SKM-1 (cell line): ENCODE measurements at regions not wholly inside any gene's neighbourhood (a gene's known extent, or its start where the extent isn't known, plus 50 kb on each side); places are given as distances from the start of the nearest gene placed in this dataset.

Experiments used
- DNase-seq: peaks from one replicate; lab custom pipeline; 2025; ENCODE audit not compliant: unreplicated experiment; lab: John Stamatoyannopoulos, UW

DNA sequence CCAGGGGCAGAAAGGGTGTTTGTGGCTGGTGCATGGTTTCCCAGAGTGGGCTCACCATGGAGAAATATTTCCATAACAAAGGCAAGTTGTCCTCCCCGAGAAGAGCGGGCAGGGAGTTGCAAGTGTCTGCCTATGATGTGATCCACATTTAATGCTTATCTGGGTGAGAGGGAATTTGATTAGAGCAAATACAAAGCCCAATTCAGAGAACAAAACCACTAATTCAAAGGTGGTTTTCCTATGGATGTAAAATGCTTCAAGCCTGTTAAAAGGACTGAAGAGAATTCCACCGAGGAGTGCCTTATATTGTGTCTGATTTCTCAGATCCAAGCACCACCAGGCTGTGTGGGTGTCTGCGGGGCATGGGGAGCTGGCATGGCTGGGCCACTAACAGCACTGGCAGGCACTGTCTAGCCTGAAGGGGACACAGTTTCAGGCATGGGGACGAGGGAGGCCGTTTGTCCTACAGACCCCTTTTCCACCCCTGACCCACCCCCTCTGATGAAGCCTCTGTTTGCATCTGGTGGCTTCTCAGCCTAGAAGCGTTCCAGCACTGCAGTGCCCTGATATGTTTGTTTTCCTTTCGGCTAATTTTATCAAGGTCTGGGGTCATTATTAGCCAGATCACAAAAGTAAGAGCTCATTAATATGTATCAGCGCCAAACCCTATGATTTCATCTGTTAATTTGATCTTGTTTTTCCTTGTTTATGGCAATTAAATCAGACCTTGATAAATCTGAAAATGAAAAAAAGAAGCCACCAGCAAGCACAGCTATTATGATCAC is 357.3 kb downstream of the HRH4 start:
- DNase-seq, result no peak

DNA sequence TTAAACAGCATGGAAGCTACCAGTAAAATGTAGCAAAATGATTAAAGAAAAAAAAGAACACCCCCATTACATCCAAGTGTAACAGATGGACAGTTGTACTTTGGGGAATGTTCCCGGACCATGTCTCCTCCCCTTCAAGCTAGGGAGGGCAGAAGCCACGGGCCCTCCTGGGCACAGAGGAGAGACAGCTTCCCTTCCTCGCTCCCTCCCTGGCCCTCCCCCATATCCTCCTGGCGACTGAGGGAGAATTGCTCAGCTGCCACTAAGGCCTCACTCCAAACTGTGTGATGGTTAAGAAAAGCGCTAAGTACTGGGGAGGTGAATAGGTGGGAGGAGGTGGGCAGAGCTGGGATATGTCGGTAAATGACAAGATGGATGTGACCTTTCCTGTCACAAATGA is 358.0 kb downstream of the HRH4 start:
- DNase-seq, result no peak

DNA sequence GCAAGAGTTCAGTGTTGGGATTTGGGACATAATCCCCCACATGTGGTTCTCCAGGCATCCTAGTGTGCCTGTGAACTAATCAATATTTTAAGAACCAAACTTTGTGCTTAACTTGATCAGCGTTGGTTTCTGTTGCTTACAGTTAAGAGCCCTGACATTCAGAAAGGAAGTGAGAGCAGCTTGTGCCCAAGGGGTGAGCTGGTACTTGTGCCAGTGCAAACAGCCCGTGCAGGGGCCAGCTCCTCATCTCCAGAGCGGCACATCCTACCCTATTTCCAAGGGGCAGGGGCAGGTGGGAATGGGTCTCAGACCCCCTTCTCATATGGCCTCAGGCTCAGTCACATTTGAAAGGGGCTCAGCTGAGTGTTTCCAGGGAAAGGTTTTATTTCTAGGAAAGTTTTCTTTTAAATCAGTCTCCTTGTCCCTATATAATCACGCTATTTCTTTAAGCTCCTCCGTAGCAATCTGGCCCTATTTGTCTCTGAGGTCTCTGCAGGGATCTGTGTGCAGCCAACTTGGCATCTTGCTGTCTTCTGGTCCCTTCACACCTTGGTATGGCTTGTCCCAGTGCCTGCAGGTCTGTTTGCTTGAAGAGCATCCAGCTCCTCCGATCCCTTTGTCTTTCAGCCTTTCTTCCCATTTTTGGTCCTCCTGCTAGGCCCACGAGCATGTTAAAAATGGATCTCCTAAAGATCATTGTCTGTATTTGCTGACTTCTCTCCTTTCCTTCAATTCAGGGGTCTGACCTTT is 358.9 kb downstream of the HRH4 start:
- no peak for DNase-seq

DNA sequence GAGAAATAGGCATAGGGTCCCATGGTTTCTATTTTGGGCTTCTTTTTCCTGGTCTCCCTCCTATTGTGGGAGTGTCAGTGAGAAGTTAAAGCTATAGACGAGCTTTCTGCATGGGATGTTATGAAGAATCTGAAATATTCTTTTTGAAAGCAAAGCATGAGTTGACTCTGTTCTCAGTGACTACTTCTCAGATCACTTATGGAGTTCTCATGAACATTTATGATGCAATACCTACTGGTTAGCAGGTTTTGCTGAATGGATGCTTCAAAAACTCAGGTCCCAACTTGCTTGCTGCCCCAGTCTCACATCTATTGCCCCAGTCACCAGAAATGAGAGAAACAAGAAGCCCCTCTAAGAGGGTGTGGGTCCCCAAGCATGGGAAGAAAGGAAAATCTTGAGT is 365.0 kb downstream of the HRH4 start:
- DNase-seq, result no peak

DNA sequence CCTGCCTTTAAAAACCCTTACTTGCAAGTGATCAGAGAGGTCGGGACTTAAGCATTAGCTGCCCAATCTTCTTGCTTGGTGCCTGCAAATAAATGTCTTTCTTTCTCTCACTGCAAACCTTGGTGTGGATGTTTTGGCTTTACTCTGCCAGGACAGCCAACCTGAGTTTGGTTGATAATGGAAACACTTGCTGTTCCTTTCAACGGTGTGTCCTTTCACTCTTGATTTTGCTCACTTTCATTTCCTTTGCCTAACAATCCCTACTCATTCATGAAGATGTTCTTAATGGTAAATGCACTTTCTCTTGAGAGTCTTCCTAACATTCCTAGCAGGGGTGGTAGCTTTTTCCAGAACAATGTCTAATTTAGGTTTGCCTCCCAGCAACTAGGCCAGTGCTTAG is 366.2 kb downstream of the HRH4 start:
- DNase-seq, result no peak

DNA sequence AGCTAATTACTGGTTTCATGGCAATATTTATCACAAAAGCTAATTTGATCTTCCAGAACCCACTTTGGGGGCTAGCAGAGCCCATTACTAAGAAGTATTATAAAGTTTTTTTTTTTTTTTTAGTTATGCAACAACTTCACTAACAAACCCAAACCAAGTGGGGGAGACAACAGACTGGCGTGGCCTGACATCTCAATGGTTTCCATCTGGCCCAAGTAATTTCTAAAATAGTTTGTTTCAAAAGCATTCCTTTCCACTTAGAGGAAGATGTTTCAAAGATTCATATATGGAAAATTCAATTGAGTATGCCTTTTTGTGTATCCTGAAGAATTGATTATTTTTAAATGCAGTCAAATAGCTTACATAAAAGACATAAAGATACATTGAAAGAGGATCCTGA is 367.1 kb downstream of the HRH4 start:
- no peak for DNase-seq

DNA sequence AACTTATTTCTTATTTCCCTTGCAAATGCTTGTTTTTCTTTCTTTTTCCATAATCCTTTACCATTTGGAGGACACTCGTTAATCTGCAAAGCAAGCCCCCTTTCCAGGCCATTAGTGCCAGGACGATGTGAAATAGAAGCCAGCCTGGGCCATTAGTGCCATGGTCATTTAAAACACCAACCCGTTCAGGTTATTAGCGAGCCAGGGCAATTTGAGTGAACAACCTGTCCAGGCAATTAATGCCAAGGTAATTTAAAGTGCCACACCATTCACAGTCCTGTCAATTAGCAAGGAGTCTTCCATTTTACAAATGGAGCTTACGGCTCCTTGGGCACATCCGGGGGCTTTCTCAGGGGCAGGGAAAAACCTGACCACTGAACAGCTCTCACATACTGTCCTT is 370.6 kb downstream of the HRH4 start:
- DNase-seq, result no peak

DNA sequence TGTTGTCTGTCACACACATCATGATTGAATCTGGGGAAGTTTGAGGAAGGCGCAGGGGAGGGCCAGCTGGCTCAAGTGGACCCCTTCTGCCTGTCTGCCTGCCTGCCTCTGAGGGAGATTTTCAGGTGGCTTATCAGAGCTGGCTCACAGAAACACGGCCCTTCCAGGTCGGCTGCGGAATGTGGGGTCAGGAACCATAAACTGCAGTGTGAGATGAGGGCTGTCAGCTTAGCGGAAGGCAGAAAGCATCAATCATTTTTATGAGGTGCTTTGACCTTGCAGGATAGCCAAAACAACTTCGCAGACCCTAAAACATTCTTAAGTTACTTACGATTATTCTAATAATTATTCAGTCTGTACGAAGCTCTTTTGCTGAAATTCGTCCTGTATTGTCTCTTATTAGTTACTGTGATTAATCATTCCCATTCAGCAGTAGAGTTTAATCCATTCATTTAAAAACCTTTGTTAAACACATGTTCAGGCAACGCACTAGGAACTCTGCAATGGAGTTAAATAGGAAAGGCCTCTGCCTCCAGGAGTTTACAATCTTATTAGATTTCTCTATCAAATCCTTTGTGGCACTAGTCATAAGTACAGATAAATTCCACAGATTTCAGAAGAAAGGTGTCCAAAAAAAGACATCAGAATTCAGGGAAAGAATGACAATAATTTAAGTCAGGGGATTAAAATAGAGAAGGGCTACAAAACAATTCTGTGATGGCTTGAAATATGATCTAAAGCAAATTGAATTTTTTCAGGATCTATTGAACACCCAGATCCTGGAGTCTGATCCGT is 371.6 kb downstream of the HRH4 start:
- no peak for DNase-seq

DNA sequence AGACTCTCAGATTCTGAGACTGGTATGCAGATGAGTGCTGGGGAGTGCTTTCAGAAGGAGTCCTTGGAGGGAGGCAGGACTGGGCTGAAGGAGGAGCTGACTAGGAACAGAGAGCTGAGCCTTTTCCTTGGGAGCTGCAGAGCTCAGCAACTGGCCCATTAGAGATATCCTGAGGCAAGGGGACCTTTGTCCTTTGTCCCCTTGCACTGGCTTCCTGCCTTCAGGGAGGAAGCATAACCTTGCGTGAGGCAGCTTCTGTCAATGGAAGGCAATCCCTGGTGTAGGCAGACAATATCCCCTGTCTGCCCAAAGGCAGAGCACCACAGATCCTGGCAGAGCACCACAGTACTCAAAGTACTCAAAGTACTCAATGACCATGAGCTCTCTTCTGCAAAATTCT is 375.3 kb downstream of the HRH4 start:
- DNase-seq, result no peak

DNA sequence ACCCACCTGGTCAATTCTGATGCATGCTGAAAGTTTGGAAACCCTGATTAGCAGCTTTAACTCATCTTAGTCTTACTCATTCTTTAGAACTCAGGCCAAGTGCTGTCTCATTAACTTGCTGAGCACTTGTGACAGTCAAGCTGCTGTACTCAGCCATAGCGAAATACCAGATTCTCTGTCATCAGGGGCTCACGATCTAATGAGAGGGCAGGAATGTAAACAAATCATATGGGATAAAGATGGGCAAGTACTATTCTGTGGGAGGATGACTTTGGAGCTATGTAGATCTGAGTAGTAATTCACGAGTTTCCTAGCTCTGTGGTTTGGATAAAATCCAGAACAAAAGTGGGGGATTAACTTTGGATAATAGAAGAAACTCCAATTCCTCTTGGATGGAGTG is 376.6 kb downstream of the HRH4 start:
- DNase-seq, result no peak

DNA sequence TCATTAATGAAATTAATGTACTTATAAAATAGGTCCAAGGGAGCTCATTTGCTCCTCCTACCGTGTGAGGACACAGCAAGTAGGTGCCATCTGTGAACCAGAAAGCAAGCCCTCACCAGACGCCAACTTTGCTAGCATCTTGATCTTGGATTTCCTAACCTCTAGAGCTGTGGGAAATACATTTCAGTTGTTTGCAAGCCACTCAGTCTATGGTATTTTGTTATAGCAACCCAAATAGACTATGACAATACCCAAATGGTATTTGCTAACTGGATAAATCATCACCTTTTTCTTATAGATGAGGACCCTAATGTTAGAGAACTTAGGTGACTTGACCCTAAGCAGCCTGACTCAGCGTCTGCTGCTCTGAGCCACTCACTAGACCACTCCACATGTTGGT is 379.6 kb downstream of the HRH4 start:
- DNase-seq, result no peak

DNA sequence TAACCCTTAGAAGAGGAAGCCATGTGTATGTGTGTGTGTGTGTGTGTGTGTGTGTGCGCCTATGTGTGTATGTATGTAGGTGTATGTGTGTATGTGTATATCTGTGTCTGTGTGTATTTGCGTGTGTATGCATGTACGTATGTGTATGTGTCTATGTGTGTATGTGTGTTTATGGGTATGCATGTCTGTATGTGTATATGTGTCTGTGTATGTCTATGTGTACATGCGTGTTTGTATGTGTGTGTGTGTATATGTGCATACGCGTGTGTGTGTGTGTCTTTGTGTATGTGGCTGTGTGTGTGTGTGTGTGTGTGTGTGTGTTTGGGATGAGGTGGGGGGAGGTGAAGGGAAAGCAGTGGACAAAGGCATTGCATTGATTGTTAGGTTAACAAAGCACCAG is 380.2 kb downstream of the HRH4 start:
- DNase-seq, result no peak

DNA sequence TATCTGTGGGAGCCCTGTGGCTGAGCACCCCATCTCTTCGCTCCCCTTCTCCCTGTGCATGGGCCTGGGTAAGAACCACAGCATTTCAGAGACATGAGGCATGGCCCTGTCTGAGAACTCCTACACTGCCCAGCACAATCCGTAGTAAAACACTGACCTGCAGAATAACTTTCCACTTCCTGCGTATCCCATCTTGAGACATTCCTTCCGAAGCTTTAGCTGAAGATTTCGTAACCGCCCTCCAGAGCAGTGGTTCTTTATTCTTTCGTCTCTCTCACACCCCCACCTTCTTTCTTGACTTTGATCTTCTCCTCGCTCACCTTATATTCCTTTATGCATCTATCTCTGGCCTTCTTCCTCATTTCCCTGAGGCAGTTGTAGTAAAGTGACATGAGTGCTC is 381.1 kb downstream of the HRH4 start:
- no peak for DNase-seq

DNA sequence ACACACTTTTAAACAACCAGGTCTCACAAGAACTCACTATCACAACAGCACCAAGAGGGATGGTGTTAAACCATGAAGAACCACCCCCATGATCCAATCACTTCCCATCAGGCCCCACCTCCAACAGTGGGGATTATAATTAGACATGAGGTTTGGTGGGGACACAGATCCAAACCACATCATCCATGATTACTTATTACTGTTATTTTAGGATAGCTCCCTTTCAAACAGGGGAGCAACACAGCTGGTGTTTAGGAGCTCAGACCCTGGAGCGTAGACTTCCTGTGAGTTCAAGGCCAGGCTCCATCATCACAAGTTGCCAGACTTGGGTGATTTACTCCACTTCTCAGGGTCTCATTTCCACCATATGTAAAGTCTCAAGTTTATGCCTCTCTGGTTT is 382.7 kb downstream of the HRH4 start:
- DNase-seq, result no peak

DNA sequence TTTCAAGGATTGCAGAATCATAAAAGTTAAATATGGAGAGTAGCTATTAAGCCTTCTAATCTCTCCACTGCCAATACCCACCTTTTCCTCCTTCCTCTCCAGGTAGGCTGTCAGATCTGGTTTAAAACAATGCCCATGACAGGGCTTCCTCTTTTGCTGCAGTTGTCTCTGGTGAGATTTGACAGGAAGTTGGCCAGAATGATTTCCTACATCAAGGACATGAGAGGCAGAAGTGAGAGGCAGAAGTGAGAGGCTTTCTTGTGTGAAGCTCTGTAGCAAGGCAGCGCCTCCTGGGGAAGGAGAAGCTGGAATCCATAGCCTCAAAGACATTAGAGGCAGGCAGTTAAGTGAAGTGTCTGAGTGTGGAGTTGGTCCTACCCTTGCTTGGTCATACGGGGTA is 385.7 kb downstream of the HRH4 start:
- DNase-seq, result peak; percentile 56

DNA sequence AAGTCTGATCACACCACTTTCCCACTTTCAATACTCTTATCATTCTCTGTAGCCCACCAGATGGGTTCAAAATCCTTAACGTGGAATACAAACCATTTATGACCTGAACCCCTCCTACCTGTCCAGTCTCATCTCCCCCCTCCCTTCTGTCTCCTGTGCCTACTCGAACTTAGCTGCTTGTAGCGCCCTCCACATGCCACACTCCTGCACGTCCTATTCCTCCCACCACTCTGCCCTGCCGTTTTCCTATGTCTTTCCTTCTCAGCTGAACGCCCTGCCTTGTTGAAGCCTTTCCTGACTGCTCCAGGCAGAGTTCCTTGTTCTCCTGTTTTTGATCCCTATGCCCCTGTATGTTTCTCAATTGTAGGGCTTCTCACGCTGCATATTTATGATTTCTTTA is 390.1 kb downstream of the HRH4 start:
- DNase-seq, result no peak

DNA sequence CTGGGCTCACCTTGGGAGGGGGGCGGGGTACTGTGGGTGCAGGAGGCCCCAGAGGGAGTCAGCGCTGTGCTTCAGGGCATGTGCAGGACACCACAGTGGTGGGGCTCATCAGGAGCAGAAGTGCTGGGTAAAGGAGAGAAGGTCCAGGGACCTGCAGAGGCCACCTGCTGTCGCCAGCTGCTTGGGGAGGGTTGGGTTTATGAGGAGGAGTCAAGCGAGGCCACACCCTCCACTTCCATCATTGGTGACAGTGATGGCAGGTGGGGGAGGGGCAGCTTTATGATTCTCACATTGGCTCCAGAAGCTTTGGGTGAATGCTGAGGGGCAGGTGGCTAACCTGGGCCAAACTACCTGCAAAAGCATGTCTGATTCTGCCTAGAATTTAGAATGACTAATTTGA is 392.6 kb downstream of the HRH4 start:
- no peak for DNase-seq

DNA sequence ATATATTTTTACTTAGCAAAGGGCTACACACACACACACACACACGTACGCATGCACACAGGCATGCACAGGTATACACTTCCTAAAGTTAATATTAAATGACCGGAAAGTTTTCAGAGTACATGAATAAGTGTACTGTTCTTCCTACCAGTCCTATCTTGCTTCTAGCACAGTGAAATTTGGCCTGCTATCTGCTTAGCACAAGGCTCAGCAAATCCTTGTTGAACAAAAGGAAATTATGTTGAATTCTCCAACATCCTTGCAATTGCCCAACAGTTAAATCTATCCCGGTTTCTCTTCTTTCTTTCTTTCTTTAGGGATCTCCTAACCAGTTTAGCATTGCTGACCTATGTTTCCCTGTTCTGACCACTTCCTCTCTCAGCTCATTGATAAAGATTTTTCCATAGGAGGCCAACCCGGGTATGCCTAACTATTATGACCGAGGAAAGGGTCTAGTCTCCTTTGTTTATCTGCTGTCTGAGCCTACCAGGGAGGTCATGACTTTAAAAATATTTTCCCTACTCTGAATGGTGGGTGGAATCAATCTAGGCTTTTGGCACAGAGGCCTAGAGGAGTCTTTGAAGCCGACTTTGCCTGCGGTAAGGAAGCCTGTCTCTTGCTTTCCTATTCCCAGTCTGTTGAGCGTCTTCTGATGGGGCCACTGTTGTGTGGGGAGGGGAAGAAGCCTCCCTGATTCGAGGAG is 400.7 kb downstream of the HRH4 start:
- no peak for DNase-seq

DNA sequence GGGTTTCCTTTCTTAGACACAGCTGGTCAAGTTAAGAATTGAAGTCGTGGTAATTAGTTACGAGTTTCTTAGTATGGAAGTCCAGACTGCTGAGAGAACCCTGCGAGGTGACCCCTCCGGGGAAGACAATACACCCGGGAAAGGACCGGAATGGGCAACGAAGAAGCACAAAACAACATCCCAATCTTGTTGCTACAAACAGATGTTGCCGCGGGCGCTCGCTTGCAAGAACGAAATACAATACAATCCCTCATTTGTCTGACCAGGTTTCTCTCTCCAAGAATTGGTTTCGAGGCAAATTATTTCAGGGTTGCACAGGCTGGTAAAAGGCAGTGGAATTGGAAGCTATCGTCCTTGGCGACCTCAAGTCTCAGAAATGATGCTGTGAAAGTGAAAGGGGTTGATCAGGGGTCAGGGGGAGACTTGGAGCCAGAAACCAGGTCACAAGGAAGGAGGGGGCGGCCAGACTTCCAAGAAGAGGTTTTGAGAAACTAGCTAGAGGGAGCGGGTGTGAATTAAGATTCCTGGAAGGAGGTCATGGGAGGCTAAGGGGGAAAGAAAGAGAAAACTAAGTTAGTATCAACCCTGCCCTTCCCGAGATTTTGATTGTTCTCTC is 401.9 kb downstream of the HRH4 start:
- no peak for DNase-seq

DNA sequence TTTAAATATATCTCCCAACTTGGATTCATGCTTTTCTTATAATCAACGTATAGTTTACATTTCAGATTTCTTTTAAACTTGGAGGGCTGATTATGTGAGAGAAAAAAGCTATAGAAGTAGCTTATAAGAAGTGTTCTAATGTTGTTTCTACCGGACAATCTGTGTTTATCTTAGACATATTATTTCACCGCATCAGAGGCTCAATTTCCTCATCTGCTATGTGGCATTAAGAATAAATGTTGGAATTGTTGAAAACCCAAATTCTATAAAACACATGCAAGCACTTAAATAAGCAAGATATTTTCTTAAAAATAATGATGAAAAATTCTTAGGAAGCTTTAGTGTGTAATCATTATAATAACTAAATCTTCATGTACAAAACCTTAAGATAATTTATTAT is 407.9 kb downstream of the HRH4 start:
- no peak for DNase-seq

DNA sequence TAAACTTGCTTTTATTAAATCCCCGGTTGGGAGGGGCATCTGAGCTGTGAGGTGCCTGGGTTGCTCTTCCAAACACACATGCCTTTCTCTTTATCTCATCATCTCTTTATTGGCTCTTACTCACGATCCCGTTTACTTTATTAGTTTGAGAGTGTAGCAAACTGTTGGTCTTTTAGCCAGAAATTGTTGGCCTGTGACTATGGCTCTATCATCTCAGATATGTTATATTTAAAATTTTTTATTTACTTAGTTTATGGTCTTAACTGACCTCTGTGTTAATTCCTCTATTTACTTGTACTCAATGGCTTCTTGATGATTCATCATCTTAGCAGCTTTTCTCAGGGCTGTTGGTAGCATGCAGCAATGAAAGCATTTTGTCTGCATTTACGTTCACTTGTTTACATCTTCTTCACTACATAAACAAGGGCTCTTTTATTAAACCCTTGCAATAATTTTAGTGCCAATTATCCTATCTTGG is 408.4 kb downstream of the HRH4 start:
- DNase-seq, result no peak
